Left ventricle myocardium inferior (tissue), 1 donor: ENCODE measurements at regions not wholly inside any gene's neighbourhood (a gene's known extent, or its start where the extent isn't known, plus 50 kb on each side); places are given as distances from the start of the nearest gene placed in this dataset.
"Not testable (repeated sequence)": the region's sequence is repeated elsewhere in the genome, so short reads cannot be mapped to it uniquely, and the experiment has no call there.

Source experiments
- DNase-seq: peaks from one replicate; pipeline ENCODE4 v3.0.0-alpha.2; 2020
- H3K27ac ChIP-seq: fragments of 200-600 bp; replicated peaks from 2 replicates; pipeline ENCODE4 v1.8.0; 2021
- H3K27me3 ChIP-seq: fragments of 200-600 bp; 2 replicates; pipeline ENCODE4 v1.8.0; 2021; ENCODE audit warnings: low read depth
- H3K36me3 ChIP-seq: fragments of 200-600 bp; 2 replicates; pipeline ENCODE4 v1.8.0; 2021
- H3K4me1 ChIP-seq: fragments of 200-600 bp; 2 replicates; pipeline ENCODE4 v1.8.0; 2021
- H3K4me3 ChIP-seq: fragments of 200-600 bp; 2 replicates; pipeline ENCODE4 v1.8.0; 2021; ENCODE audit warnings: mild to moderate bottlenecking, moderate library complexity
- H3K9me3 ChIP-seq: fragments of 200-600 bp; replicated peaks from 2 replicates; pipeline ENCODE4 v1.8.0; 2021
- CTCF ChIP-seq: fragments of 200-600 bp; IDR thresholded peaks from 2 replicates; pipeline ENCODE4 v1.8.0; 2021; ENCODE audit warnings: antibody characterized with exemption, mild to moderate bottlenecking, borderline replicate concordance
- intact Hi-C: fragments of 100-400 bp; cut with micrococcal nuclease; formaldehyde crosslinking; loops from one replicate; pipeline ENCODE4 v1.11.0; 2022
- donor health status: DM: no; HTN: yes; CAD: no; lungs with severe emphysema.

- no peaks in the 10 kb centered on the region for H3K4me1 ChIP-seq
- intact Hi-C loops: no loop called here
- no peaks in the 10 kb centered on the region for H3K9me3 ChIP-seq
- no peak overlapping the region for H3K27ac ChIP-seq
- no peak overlapping the region for H3K4me3 ChIP-seq
- TF ChIP-seq CTCF: no peak
- no peak for DNase-seq
- H3K27me3 ChIP-seq: no peaks in the 10 kb centered on the region
- no peaks in the 10 kb centered on the region for H3K36me3 ChIP-seq
These were observed 1250.3 kb downstream of the REEP3 start for GRCh38 chr10:64771253-64772050.

DNA sequence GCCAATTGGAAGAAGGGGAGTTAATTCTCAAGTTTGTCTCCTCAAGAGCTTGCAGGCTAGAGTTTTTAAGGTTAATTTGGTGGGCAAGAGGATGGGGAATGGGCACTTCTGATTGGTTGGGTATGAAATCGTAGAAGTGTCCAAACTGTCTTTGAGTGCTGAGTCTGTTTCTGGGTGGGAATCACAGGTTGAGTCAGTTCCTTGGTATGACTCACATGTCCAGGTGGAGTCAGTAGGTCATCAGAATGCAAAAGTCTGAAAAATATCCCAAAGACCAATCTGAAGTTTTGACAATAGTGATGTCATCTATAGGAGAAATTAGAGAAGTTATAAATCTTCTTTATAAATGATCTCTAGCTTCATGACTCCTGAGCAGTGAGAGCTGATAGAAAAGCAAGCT is 1252.2 kb downstream of the REEP3 start:
- Histone ChIP-seq H3K27ac (no peak overlapping the region), H3K36me3 (no peaks in the 10 kb centered on the region), H3K27me3 (no peaks in the 10 kb centered on the region), H3K4me3 (no peak overlapping the region), H3K9me3 (no peaks in the 10 kb centered on the region), H3K4me1 (no peaks in the 10 kb centered on the region)
- DNase-seq: no peak
- no peak for TF ChIP-seq CTCF
- intact Hi-C loops: no loop called here

DNA sequence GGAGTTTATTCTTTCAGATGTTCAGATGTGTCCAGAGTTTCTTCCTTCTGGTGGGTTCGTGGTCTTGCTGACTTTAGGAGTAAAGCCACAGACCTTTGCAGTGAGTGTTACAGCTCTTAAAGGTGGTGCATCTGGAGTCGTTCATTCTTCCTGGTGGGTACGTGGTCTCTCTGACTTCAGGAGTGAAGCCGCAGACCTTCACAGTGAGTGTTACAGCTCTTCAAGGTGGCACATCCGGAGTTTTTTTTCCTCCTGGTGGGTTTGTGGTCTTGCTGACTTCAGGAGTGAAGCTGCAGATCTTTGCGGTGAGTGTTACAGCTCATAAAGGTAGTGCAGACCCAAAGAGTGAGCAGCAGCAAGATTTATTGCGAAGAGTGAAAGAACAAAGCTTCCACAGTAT is 1263.2 kb downstream of the REEP3 start:
- intact Hi-C loops, H3K4me3 ChIP-seq, DNase-seq, H3K4me1 ChIP-seq, H3K27ac ChIP-seq, H3K36me3 ChIP-seq, H3K27me3 ChIP-seq: not testable (repeated sequence)
- peaks cover 17% of the 10 kb centered on the region for H3K9me3 ChIP-seq

DNA sequence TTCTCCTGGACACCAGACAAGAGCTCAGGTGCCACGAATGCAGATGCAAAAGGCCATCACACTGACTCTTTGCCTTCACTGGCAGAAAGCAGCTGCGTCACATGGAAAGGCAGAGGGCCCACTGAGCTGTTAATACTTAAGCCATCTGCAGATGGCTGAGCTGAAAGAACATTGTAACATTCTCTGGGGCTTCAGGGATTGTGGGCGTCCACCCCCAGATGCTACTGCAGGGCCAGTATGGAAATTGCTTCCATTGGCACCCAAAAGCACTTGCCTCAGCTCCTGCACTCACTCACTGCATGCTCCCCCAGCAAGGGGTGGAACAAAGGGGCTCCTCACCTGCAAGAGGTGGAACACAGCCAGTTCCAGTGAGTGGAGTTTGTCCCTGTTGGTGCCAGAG is 1264.6 kb downstream of the REEP3 start:
- intact Hi-C loops: no loop called here
- no peak for DNase-seq
- no peaks in the 10 kb centered on the region for H3K36me3 ChIP-seq
- H3K27ac ChIP-seq: no peak overlapping the region
- H3K4me3 ChIP-seq: no peak overlapping the region
- no peaks in the 10 kb centered on the region for H3K4me1 ChIP-seq
- no peak for TF ChIP-seq CTCF
- H3K27me3 ChIP-seq: no peaks in the 10 kb centered on the region
- H3K9me3 ChIP-seq: peaks cover 17% of the 10 kb centered on the region

DNA sequence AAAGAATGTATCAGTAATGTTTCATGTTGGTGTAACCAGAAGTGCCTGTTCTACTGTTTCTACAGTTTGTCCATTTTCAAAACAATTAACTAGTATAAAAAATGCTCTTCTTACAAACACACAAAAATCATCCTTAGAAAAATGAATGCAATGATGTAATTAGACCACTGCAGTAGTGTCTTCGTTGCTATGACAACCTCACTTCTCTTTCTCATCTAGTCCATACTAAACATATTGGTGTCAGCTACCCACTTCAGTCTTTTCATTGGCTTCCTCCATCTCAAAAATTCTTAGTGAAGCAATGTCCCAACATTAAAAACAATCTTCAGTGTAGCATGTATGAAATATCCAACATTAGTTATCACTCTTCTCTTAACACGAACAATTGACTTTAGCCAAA is 1265.8 kb downstream of the REEP3 start:
- TF ChIP-seq CTCF: no peak
- Histone ChIP-seq H3K27ac (no peak overlapping the region), H3K9me3 (peaks cover 17% of the 10 kb centered on the region), H3K4me3 (no peak overlapping the region), H3K27me3 (no peaks in the 10 kb centered on the region), H3K36me3 (no peaks in the 10 kb centered on the region), H3K4me1 (no peaks in the 10 kb centered on the region)
- intact Hi-C loops: no loop called here
- DNase-seq: no peak

DNA sequence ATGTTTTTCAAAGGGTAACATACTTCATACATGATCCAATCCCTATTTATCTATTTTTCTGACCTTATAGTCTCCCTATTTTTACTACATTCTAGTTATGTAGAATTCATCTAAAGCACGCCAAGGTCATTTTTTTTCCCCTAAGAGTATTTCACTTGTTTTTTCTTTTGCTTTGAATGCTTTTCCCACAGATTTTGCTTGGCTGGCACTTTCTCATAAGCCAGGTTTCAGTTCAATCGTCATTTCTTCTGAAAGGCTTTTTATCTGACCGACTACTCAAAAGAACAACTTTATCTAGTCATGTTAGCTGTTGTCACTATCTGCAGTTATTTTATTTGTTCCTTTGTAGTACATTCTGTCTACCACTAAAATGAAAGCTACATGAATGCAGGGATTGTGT is 1274.6 kb downstream of the REEP3 start:
- Histone ChIP-seq H3K27ac (no peak overlapping the region), H3K4me3 (no peak overlapping the region), H3K4me1 (no peaks in the 10 kb centered on the region), H3K36me3 (no peaks in the 10 kb centered on the region), H3K27me3 (no peaks in the 10 kb centered on the region), H3K9me3 (peaks cover 8% of the 10 kb centered on the region)
- DNase-seq: no peak
- intact Hi-C loops: no loop called here
- no peak for TF ChIP-seq CTCF
